NCI-H2107 (cell line): ENCODE measurements at regions not wholly inside any gene's neighbourhood (a gene's known extent, or its start where the extent isn't known, plus 50 kb on each side); places are given as distances from the start of the nearest gene placed in this dataset.

Experiments
- DNase-seq: peaks from one replicate; lab custom pipeline; 2025; lab: John Stamatoyannopoulos, UW

DNA sequence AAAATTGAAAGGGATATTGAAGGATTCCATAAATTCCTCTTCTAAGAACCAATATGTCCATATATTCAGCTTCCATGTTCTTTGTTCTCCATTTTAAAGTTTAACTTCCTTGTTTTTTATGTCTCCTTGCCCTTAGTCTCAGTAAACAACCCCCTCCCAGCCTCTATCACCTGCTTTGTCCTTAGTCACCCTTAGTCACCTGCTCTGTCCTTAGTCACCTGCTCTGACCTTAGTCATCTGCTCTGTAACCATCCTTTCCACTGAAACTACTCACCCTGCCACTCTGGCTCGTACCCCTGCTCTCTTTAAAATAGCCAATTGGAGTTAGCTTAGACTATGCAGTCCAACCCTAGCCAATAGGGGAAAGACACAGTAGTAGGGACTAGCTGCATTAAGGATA is 136.2 kb upstream of the TMEM106B start:
- no peak for DNase-seq

DNA sequence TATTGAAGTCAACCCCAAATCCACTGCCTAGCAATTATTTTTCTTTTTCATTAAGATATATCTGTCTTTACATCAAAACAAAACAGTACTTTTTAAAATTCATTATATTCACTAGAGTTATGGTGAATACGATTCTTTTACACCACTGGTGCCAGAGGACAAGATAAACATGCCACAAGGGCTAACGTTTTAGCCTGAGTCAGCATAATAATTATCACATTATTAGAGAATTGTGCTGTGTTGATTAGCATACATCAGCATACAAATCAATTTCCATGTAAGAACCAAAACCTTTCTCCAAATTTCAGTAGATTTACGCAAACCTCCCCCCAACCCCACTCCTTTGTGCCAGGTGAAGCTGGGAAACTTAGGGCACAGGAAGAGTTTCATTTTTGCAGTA is 131.1 kb upstream of the TMEM106B start:
- DNase-seq = no peak

DNA sequence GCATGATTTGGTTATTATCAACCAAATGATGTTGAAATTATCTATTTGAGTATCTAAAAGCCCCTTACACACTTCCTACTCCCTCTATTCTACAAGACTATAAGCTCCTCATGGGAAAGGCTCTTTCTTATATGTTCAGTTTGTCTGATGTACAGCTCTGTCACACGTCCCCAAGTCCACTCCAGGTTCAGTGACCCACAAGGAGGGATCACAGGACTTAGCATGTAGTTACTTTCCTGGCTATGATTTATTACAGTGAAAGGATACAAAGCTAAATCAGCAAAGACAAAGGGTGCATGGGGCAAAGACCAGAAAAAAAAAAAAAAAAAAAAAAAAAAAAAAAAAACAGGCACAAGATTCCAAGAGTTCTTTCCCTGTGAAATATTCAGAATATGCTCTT is 125.6 kb upstream of the TMEM106B start:
- DNase-seq = no peak

DNA sequence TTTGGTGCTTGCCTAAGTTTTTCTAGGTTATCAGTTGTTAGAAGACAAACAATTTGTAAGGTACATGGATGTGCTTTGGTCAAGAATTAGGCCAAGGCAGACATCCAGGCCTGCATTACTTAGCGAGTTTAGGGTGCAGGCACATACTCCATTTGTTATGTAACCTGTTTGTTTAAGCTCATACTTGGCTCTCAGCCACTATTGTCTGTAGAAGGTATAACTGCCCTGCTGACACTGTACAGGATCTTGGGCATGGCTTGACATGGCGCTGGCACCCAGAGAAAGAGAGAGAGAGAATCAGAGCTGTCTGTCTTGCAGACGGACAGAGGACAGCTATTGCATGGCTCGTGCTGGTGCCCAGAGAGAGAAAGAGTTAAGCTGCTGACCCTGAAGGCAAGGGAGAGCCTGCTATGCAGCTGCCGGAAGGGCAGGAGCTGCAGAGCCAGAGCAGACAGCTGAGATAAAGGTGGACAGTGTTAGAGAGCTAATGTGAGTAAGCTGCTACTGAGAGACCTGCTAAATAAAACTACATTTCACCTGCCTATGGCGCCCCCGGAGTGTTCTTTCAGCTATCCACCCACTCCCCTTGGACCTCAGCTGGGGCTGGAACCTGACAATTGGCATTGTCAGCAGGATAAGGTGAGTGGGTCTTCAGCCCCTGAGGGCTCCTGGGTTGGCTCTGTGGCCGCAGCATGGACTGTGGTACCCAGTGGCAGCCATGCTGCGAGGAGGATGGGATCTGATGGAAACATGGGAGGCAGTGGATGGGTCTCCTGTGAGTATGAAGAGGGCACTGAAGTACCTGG is 120.9 kb upstream of the TMEM106B start:
- DNase-seq = no peak

DNA sequence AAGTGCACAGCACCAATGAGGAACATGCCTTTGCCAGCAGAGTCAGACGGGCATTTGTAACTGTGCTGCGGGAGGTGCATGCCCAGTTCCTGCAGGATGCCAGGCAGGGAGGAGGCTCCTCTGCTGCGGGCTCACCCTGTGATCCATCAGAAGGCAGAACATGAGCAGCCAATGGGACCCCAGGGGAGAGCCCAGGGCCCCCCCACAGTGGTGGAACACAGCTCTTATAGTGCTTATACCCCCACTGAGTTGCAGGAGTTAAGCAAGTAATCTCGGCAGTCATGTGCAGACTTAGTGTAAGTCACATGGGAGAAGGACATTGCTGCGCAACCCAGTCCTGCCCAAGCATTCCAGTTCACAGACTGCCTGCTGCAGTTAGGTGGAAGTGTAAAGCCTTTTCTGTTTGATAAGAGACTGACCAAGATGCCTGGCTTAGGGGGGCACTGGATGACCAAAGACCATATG is 120.3 kb upstream of the TMEM106B start:
- DNase-seq = no peak

DNA sequence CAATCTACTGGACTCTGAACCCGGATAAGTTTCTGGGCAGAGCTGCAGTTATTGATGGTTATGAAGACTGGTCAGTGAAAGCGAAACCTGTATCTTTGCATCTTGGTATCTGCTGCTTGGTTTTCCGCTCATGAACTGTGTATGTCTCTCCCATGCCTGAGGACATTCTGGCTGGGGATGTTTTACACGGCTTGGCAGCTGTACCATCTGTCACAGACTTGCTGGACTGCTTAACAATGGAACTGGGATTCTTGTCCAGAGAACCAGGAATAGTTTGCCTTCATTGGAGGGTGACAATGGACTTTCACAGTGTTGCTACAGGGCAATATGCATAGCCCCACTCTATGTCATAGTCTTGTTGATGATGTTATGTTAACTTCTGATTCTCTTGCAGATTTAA is 119.9 kb upstream of the TMEM106B start:
- no peak for DNase-seq

DNA sequence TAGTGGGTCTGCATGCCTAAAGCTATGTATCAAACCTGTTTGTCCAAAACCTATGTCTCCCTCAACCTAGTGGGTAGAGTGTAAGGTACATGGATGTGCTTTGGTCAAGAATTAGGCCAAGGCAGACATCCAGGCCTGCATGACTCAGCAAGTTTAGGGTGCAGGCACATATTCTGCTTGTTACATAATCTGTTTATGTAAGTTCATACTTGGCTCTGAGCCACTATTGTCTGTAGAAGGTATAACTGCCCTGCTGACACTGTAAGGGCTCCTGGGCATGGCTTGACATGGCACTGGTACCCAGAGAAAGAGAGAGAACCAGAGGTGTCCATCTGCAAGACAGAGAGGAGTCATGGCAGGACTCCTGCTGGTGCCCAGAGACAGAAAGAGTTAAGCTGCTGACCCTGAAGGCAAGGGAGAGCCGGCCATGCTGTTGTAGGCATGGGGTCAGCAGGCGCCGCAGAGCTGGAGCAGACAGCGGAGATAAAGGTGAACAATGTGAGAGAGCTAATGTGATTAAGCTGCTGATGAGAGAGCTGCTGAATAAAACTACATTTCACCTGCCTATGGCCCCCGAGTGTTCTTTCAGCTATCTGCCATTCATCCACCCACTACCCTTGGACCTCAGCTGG is 118.5 kb upstream of the TMEM106B start:
- DNase-seq = no peak

DNA sequence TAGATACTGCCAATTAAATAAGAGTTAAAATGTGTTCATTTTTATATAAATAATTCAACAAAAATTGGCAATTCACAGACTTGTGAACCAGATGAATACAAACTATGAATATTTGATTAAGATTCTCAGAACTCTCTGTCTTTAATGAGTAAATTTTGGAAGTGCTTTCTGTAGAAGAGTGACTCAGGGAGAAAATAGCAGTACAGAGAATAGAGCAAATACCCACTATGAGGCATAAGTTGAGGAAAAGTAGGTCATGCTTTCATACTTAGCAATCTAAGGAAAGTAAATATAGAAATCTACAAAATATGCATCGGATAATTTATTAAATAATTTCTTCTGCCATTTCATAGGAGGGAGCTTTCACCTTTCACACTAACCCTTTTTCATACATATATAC is 117.7 kb upstream of the TMEM106B start:
- no peak for DNase-seq

DNA sequence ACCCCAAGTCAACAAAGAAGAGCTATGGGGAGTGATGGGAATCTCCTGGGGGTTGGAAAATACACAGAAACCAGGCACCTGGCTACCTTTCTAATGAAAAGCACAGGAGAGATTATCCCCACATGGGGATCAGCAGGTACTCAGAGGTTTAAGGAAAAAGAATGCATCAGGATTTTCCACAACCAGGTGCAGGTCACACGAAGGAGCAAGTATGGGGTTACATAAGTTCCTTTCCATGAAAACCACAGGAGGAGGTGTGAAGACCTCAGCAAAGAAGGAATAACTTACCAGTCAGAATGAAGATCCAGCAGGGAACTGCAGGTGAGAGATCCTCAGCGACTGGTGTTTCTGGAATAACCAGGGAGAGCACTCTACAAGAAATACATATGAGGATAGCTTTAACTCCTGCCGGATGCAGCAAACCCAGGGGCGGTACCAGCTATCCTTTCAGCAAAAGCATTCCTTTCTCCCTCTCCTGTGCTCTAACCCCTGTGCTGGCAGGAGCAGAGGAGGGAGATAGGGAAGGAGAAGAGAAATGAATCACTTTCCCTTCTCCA is 116.7 kb upstream of the TMEM106B start:
- DNase-seq = no peak

DNA sequence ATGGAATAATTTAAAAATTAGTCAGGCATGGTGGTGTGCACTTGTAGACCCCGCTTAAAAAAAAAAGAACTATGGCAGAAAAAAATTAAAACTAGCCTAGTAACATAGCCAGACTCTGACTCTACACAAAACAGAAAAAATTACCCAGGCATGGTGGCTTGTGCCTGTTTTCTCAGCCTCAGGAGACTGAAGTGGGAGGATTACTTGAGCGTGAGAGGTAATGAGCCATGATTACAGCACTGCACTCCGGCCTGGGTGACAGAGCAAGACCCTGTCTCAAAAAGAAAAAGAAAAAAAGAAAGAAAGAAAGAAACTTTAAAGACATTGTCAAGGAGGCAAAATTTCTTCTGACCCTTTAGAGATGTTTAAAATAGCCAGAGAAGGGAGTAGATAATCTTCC is 109.0 kb upstream of the TMEM106B start:
- no peak for DNase-seq

DNA sequence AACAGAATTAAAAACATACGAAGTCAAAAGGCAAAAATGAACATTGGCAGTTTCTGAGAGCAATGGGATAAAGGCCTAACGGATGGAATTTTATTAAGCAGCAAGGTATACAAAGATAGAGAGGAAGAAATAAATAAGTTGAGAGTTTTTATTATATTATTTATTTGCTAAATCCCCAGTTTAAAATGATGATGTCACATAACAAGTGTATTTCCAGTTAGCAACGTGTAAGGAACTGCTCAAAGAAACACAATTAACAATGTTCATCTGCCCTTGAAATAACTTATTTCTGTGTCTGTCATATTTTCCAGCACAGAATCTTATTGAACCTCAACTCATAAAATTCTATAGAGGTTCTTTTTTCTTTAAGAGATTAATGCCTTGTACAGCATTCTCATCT is 108.6 kb upstream of the TMEM106B start:
- DNase-seq = no peak

DNA sequence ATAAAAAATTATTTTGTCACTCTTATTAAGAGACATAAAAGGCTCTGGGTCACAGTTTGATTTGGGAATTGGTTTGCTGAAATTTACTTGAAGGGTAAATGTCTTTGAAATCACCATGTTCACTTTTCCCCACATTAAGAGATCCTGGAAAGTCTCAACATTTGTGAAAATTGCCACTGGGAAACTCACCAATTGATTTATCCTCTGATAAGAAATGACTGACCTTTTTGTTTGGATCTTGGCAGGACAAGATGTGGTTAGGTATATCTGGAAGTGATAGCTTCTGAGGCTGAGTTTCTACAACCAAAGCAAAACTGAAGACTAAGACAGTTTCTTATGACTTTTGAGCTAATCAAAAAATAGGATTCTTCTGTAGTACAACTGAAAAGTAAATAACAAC is 107.1 kb upstream of the TMEM106B start:
- DNase-seq = no peak

DNA sequence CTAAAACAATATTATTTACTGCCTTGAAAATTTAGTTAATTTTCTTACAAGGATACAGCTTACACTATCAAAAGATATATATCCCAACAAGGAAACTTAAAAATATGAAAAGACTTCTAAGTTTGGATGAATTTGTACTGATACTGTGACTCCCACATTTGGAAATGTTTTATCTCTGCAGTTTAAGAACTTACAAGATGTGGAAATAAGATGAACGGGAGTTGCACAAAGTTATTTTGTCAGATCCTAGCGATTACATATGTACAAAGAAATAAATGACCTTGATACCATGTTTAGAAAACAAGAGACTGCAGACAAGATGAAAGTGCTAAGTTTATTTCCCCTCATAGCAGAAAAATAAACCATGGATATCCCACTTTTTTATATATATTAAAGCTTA is 103.7 kb upstream of the TMEM106B start:
- no peak for DNase-seq

DNA sequence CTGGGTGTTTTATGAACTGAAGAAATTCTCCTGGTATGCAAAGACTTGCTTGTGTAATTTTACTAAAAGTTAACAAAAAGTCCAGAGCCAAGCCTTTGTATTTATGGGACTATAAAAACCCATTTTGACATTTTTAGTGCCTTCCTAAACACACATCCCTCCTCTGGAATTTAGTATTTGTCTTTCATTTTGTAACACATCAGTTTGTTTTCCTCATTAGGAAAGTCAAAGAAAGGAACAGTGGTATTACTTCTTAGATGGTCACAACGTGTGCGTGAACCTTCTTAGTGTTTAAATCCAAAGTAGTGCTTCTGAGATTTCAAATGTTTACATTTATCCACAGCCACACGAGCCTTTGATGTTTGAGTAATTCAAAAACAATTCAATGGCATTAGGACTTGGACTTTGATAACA is 103.2 kb upstream of the TMEM106B start:
- no peak for DNase-seq

DNA sequence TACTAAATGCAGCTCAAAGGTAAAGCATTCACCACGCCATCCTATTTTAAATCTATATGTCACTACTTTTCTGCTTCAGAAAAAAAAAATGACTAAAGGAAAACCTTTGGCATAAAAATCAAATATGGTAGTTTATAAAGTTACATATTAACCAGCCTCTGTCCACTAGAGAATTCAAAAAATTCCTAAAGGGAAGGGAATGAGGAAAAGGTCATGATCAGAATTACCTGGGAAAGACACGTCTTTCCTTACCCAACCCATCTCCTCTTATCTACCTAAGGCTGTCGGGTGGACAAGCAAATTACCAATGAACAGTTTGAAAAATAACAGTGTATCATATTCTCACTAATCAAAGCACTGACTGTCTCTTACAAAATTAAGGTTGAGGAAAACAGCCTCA is 100.7 kb upstream of the TMEM106B start:
- no peak for DNase-seq

DNA sequence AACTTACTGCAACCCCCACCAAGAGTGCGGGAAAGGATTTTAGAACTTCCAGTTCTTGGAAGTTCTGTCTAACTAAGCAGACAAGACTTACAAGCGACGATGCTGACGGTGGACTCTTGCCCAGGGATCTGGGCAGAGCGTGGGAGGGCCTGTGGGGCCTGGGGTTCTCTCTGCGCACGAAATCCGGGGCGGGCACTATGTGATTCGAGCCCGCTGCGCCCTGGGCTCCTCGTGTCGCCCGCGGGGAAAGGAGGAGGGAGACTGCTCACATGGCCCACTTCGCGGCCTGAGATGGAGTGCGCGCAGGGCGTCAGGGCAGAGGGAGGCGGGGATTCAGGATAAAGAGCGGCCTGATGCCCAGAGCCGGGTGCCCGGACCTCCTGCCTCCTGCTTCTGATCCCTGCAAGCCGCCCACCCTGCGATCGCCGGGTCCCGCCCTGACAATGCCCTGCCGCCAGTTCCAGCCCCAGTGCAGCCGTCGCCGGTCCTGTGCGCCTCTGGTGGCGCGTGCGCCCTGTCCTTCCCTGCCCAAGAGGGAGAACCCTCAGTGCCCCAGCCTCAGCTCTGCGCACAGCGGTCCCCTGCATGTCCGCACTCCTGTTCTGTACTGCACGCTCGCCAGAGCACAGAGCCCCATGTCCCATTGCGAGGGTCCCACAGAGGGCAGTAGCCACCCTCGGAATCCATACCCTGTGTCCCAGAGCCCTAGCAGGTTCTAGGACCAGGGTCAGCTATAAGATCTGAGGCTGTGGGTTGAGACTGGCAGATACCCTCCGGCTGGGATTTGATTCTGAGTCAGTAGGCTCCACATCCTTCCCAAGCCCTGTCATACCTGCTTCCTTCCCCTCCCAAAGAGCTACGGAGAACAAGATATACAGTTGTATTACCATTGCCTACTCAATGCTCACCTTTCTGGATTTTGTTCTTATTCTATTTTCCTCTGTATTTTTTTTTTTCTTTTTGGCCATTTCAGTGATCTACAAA is 99.4 kb upstream of the TMEM106B start:
- DNase-seq = no peak

DNA sequence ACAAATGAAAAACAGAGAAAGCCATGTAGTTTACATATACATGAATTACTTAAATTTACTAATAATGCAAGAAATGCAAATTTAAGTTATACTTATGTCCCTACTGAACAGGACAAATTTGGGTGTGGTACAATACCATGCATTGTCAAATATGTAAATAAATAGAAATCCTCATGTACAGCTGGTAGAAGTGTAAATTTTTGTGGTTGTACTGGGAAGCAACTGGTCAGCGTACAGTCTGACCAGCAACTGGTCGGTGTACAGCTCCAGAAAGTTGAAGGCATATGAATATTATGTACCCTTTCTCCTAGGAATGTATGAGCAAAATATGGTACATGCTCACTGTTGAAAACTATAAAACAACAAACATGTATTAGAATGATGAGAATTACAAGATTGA is 93.9 kb upstream of the TMEM106B start:
- DNase-seq = no peak

DNA sequence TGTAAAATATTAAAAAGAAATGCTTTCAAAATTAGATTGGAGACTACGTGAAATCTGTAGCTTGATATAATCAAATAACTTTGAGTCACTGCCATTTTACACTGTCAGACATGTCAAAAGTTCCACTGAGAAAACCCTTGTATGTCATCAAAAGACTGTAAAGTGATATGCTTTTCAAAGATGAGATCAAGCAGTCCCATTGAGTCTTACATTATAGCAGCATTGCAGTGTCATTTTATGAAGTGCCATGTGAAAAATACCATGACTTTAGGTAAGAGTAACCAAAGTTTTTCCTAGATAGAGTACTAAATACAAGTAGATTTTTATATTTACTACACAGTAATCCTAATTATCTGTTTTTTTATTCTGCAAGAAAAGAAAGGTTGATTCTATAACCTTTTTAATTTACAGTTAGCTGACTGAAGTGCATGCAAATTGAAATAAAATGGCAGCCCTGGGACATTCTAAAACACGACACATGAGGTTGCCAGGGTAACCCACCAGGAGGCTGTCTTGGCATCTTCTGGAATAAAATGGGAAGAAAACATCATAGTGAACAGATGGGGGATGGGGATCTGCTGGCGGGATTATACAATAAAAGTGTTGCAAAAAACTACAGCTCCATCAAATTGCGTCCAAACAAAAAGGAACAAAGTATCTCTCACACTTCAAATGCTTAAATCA is 91.3 kb upstream of the TMEM106B start:
- DNase-seq = no peak

DNA sequence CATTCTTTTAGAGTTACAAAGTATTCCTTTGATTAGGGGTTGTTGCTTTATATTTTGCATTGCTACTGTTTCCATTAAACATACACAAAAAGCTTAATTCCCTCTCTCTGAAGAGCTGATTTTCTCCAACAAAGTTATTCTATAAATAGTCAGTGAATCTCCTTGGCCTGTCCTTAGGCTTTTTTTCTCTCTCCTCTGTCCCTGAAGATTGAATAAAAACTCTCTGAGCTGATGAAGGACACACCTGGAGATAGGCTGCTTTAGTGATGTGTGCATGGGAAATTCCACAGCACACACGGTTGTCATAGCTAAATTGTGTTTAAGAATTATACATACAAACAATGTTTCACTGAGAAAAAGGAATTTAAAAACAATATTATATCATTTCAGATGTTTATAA is 90.5 kb upstream of the TMEM106B start:
- DNase-seq = no peak

DNA sequence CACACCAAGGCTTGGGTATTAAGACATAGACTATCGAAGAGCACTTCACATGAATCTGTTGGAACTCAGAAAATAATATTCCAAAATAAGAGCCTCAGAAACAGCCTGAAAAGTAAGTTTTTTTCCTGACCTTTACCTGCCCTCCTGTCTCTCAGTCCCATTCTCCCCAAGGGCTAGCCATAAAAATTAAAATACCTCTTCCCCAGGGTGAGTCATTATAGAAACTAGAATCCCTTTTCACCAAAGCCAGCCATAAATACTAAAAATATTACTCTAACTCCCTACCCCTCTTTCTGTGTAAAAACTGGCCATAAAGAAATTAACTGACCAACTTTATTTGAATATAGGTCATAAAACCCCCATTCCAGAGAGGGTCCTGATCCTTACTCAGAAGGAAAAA is 87.9 kb upstream of the TMEM106B start:
- DNase-seq = no peak

DNA sequence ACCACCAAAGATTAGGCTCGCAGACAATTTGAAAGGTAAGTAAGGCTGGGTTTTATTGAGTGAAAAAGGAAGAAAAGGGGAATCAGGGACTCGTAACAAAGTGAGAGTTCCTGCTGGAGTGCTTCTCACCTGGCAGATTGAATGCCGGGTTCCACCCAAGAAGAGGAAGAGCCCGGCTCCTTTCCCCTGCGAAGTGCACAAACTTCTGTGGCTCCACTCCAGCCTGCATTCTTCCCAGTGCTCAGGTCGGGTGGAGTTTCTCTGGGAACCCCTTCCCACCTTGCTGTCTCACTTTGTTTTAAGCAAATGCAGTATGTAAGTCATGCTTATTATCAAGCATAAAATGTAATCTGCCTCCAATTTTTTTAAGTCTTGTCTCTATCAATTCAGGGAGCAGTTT is 87.1 kb upstream of the TMEM106B start:
- no peak for DNase-seq

DNA sequence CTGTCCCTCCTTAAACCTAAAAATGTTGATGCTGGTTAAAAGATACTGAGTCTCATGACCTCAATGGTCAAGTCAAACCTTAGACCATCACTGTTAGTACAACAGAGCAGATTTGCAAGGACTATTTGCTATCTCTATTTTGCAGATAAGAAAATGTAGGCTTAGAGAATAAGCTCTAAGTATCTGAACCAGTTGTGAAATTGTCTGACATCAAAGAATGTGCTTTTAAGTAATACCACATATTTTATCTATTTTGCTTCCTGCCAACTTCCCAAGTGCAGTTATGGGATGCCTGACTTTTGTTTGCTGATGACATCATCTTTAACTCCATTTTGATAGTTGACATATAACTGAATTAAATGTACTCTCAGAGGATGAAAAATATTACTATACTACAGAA is 83.6 kb upstream of the TMEM106B start:
- DNase-seq = no peak
